ENCODE measurements at regions not wholly inside any gene's neighbourhood (a gene's known extent, or its start where the extent isn't known, plus 50 kb on each side); places are given as distances from the start of the nearest gene placed in this dataset.
"Not testable (repeated sequence)": the region's sequence is repeated elsewhere in the genome, so short reads cannot be mapped to it uniquely, and the experiment has no call there.

- intact Hi-C loops (cut with DNase I), result no loop called here
Measured at GRCh38 chr9:90055226-90055625, 450.4 kb downstream of the GADD45G start.

GRCh38 chr9:90057361-90057760 lies 452.5 kb downstream of the GADD45G start:
- DNase-seq, result no peak
- intact Hi-C loops (cut with DNase I), result no loop called here

More at GRCh38 chr9:90055226-90055625, 450.4 kb downstream of the GADD45G start:
- no peak for DNase-seq

GRCh38 chr9:90058182-90058763 lies 453.5 kb downstream of the GADD45G start:
- no peak for DNase-seq
- intact Hi-C loops (cut with DNase I), result no loop called here

GRCh38 chr9:90059436-90059835 lies 454.6 kb downstream of the GADD45G start:
- no peak for DNase-seq
- intact Hi-C loops (cut with DNase I), result no loop called here

GRCh38 chr9:90060256-90060655 lies 455.4 kb downstream of the GADD45G start:
- DNase-seq, result no peak
- intact Hi-C loops (cut with DNase I), result no loop called here

GRCh38 chr9:90061187-90061586 lies 456.4 kb downstream of the GADD45G start:
- intact Hi-C loops (cut with DNase I), result no loop called here
- DNase-seq, result no peak

GRCh38 chr9:90062982-90063381 lies 458.2 kb downstream of the GADD45G start:
- no peak for DNase-seq
- intact Hi-C loops (cut with DNase I), result no loop called here

- intact Hi-C loops (cut with DNase I), result no loop called here
- no peak for DNase-seq
Measured at GRCh38 chr9:90064248-90064647, 459.4 kb downstream of the GADD45G start.

GRCh38 chr9:90064971-90065370 lies 460.2 kb downstream of the GADD45G start:
- DNase-seq, result no peak
- intact Hi-C loops (cut with DNase I), result no loop called here

GRCh38 chr9:90065851-90066250 lies 461.0 kb downstream of the GADD45G start:
- DNase-seq, result no peak
- intact Hi-C loops (cut with DNase I), result no loop called here

- intact Hi-C loops (cut with DNase I), result no loop called here
- no peak for DNase-seq
Measured at GRCh38 chr9:90069085-90069484, 464.3 kb downstream of the GADD45G start.

GRCh38 chr9:90070056-90070455 lies 465.2 kb downstream of the GADD45G start:
- intact Hi-C loops (cut with DNase I), result no loop called here

GRCh38 chr9:90070469-90070868 lies 465.7 kb downstream of the GADD45G start:
- intact Hi-C loops (cut with DNase I), result no loop called here
- DNase-seq, result no peak

More at GRCh38 chr9:90070056-90070455, 465.2 kb downstream of the GADD45G start:
- no peak for DNase-seq

- intact Hi-C loops (cut with DNase I), result no loop called here
- no peak for DNase-seq
Measured at GRCh38 chr9:90070931-90071660, 466.3 kb downstream of the GADD45G start.

GRCh38 chr9:90073186-90073945 lies 468.6 kb downstream of the GADD45G start:
- no peak for DNase-seq
- intact Hi-C loops (cut with DNase I), result no loop called here

GRCh38 chr9:90074316-90074962 lies 469.6 kb downstream of the GADD45G start:
- DNase-seq, result no peak
- intact Hi-C loops (cut with DNase I), result no loop called here

- intact Hi-C loops (cut with DNase I); DNase-seq: not testable (repeated sequence)
Measured at GRCh38 chr9:90077598-90077997, 472.8 kb downstream of the GADD45G start.

- intact Hi-C loops (cut with DNase I), result no loop called here
Measured at GRCh38 chr9:90078988-90079421, 474.2 kb downstream of the GADD45G start.

GRCh38 chr9:90085633-90086032 lies 480.8 kb downstream of the GADD45G start:
- no peak for DNase-seq
- intact Hi-C loops (cut with DNase I), result no loop called here

More at GRCh38 chr9:90078988-90079421, 474.2 kb downstream of the GADD45G start:
- no peak for DNase-seq

GRCh38 chr9:90086101-90086511 lies 481.3 kb downstream of the GADD45G start:
- DNase-seq, result no peak
- intact Hi-C loops (cut with DNase I), result no loop called here

- no peak for DNase-seq
- intact Hi-C loops (cut with DNase I), result no loop called here
Measured at GRCh38 chr9:90088434-90088833, 483.6 kb downstream of the GADD45G start.
